ENCODE measurements at regions not wholly inside any gene's neighbourhood (a gene's known extent, or its start where the extent isn't known, plus 50 kb on each side); places are given as distances from the start of the nearest gene placed in this dataset.

DNA sequence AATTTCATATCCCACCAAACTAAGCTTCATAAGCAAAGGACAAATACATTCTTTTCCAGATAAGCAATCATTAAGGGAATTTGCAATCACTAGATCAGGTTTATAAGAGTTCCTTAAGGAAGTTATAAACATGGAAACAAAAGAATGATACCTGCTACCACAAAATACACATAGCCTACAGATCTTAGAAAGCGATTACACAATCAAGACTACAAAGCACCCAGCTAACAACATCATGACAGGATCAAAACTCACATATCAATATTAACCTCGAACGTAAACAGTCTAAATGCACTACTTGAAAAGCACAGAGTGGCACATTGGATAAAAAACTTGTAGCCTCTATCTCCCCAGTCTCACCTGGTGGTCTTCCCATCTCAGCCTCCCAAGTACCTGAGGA is 512.4 kb upstream of the PTGER4 start:
- 92 to 94% methylated on average over 3 of the region's 3 CpGs for WGBS, 2 experiments

DNA sequence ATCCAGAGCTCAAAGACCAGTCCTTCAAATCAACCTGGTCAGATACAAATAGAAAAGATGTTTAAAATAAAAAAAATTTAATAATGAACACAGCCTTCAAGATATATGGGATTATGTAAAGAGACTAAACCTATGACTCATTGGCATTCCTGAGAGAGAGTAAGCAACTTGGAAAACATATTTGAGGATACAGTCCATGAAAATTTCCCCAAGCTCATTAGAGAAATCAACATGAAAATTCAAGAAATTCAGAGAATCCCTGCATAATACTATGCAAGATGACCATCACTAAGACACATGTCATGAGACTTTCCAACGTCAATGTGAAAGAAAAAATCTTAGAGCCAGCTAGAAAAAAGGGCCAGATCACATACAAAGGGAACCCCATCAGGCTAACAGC is 512.9 kb upstream of the PTGER4 start:
- Histone ChIP-seq H3K27ac (ENCODE audit: insufficient read depth, low read depth, low read length, poor library complexity, severe bottlenecking) (no peak overlapping the region), H3K4me3 (ENCODE audit: insufficient read depth, low read depth, low read length) (no peak overlapping the region), H3K4me1 (ENCODE audit: control insufficient read depth, insufficient read depth, low read length) (no peaks in the 10 kb centered on the region), H3K9me3 (ENCODE audit: control insufficient read depth, low read length) (no peaks in the 10 kb centered on the region), H3K36me3 (ENCODE audit: control insufficient read depth, insufficient read depth, low read length) (no peaks in the 10 kb centered on the region), H3K27me3 (ENCODE audit: control insufficient read depth, insufficient read depth, low read length, poor library complexity, severe bottlenecking) (no peaks in the 10 kb centered on the region)
- 82 to 100% methylated on average over 1 of the region's 1 CpG for WGBS, 2 experiments

More for the DNA sequence above, 512.4 kb upstream of the PTGER4 start:
- Histone ChIP-seq H3K9me3 (ENCODE audit: control insufficient read depth, low read length) (no peaks in the 10 kb centered on the region), H3K27me3 (ENCODE audit: control insufficient read depth, insufficient read depth, low read length, poor library complexity, severe bottlenecking) (no peaks in the 10 kb centered on the region), H3K4me1 (ENCODE audit: control insufficient read depth, insufficient read depth, low read length) (no peaks in the 10 kb centered on the region), H3K27ac (ENCODE audit: insufficient read depth, low read depth, low read length, poor library complexity, severe bottlenecking) (no peak overlapping the region), H3K36me3 (ENCODE audit: control insufficient read depth, insufficient read depth, low read length) (no peaks in the 10 kb centered on the region), H3K4me3 (ENCODE audit: insufficient read depth, low read depth, low read length) (no peak overlapping the region)

- no peaks in the 10 kb centered on the region for H3K36me3 ChIP-seq (ENCODE audit: control insufficient read depth, insufficient read depth, low read length)
- H3K9me3 ChIP-seq (ENCODE audit: control insufficient read depth, low read length) = no peaks in the 10 kb centered on the region
- no peak overlapping the region for H3K27ac ChIP-seq (ENCODE audit: insufficient read depth, low read depth, low read length, poor library complexity, severe bottlenecking)
- WGBS, 2 experiments = 77 to 78% methylated on average over 6 of the region's 7 CpGs
- H3K4me1 ChIP-seq (ENCODE audit: control insufficient read depth, insufficient read depth, low read length) = no peaks in the 10 kb centered on the region
- H3K27me3 ChIP-seq (ENCODE audit: control insufficient read depth, insufficient read depth, low read length, poor library complexity, severe bottlenecking) = no peaks in the 10 kb centered on the region
- H3K4me3 ChIP-seq (ENCODE audit: insufficient read depth, low read depth, low read length) = no peak overlapping the region
Observed at GRCh38 chr5:40165789-40166728, 513.7 kb upstream of the PTGER4 start.

- Histone ChIP-seq H3K27ac (ENCODE audit: insufficient read depth, low read depth, low read length, poor library complexity, severe bottlenecking) (no peak overlapping the region), H3K4me3 (ENCODE audit: insufficient read depth, low read depth, low read length) (no peak overlapping the region), H3K4me1 (ENCODE audit: control insufficient read depth, insufficient read depth, low read length) (no peaks in the 10 kb centered on the region), H3K36me3 (ENCODE audit: control insufficient read depth, insufficient read depth, low read length) (no peaks in the 10 kb centered on the region), H3K9me3 (ENCODE audit: control insufficient read depth, low read length) (no peaks in the 10 kb centered on the region), H3K27me3 (ENCODE audit: control insufficient read depth, insufficient read depth, low read length, poor library complexity, severe bottlenecking) (no peaks in the 10 kb centered on the region)
- 93 to 95% methylated on average over 6 of the region's 6 CpGs for whole genome bisulfite sequencing, 2 experiments
Observed at GRCh38 chr5:40165106-40165788, 514.5 kb upstream of the PTGER4 start.

DNA sequence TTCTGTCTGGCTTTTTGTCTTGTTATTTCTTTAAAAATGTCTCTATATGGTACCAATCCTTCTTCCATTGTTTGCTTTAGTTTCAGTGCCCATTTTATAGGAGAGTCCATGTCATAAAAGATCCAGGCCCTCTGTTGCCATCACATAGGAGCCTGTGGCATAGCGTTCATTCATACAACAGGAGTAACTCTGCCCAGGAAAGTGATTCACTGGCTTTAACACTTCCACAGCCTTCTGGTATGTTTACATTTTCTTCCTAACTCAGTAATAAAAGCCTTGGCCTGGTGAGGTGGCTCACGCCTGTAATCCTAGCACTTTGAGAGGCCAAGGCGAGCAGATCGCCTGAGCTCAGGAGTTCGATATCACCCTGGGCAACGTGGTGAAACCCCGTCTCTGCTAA is 519.3 kb upstream of the PTGER4 start:
- no peak overlapping the region for H3K4me3 ChIP-seq (ENCODE audit: insufficient read depth, low read depth, low read length)
- no peaks in the 10 kb centered on the region for H3K9me3 ChIP-seq (ENCODE audit: control insufficient read depth, low read length)
- H3K4me1 ChIP-seq (ENCODE audit: control insufficient read depth, insufficient read depth, low read length) = no peaks in the 10 kb centered on the region
- WGBS, 2 experiments = 91 to 96% methylated on average over 7 of the region's 7 CpGs
- no peak overlapping the region for H3K27ac ChIP-seq (ENCODE audit: insufficient read depth, low read depth, low read length, poor library complexity, severe bottlenecking)
- H3K27me3 ChIP-seq (ENCODE audit: control insufficient read depth, insufficient read depth, low read length, poor library complexity, severe bottlenecking) = no peaks in the 10 kb centered on the region
- no peaks in the 10 kb centered on the region for H3K36me3 ChIP-seq (ENCODE audit: control insufficient read depth, insufficient read depth, low read length)

DNA sequence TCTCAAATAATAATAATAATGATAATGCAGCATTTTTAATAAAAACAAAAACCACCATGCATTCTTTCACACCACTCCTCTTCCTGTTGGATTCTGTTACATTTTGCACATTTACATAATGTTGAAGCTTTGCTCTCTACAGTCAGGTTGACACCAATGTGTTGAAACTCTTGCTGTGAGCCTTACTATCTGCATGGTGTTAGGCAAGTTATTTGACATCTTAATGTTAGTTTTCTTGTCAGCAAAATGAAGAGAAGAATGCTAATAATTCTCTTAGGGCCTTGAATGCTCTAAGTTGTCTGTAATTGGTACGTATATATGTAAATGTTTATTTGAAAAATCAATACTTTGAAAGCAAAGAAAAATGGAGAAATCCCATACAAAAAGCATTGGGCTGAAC is 525.5 kb upstream of the PTGER4 start:
- 83 to 100% methylated on average over 1 of the region's 1 CpG for WGBS, 2 experiments
- Histone ChIP-seq H3K27ac (ENCODE audit: insufficient read depth, low read depth, low read length, poor library complexity, severe bottlenecking) (no peak overlapping the region), H3K4me3 (ENCODE audit: insufficient read depth, low read depth, low read length) (no peak overlapping the region), H3K4me1 (ENCODE audit: control insufficient read depth, insufficient read depth, low read length) (no peaks in the 10 kb centered on the region), H3K9me3 (ENCODE audit: control insufficient read depth, low read length) (no peaks in the 10 kb centered on the region), H3K36me3 (ENCODE audit: control insufficient read depth, insufficient read depth, low read length) (no peaks in the 10 kb centered on the region), H3K27me3 (ENCODE audit: control insufficient read depth, insufficient read depth, low read length, poor library complexity, severe bottlenecking) (no peaks in the 10 kb centered on the region)

- Histone ChIP-seq H3K9me3 (ENCODE audit: control insufficient read depth, low read length) (no peaks in the 10 kb centered on the region), H3K36me3 (ENCODE audit: control insufficient read depth, insufficient read depth, low read length) (no peaks in the 10 kb centered on the region), H3K4me3 (ENCODE audit: insufficient read depth, low read depth, low read length) (no peak overlapping the region), H3K27me3 (ENCODE audit: control insufficient read depth, insufficient read depth, low read length, poor library complexity, severe bottlenecking) (no peaks in the 10 kb centered on the region), H3K4me1 (ENCODE audit: control insufficient read depth, insufficient read depth, low read length) (no peaks in the 10 kb centered on the region), H3K27ac (ENCODE audit: insufficient read depth, low read depth, low read length, poor library complexity, severe bottlenecking) (no peak overlapping the region)
- 55 to 62% methylated on average over 1 of the region's 1 CpG for WGBS, 2 experiments
Observed at GRCh38 chr5:40150896-40151295, 528.8 kb upstream of the PTGER4 start.

DNA sequence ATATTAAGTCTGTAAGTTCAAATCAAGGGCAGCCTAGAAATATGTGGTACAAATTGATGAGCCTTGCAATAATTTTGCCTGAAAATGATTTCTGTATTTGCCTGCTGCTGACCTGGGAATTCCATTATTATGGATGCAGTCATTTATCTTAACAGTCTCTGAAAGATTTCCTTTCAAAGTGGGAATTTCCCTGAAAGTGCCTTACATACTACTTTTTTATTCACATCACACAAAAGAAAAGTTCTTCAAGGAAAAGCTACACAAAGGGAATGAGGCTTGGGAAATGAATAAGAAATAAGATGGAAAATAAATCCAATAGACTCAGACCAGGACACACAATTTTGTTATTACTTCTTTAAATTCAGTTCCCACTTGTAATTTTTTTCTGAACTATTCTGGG is 537.8 kb upstream of the PTGER4 start:
- no peaks in the 10 kb centered on the region for H3K9me3 ChIP-seq (ENCODE audit: control insufficient read depth, low read length)
- H3K4me3 ChIP-seq (ENCODE audit: insufficient read depth, low read depth, low read length) = no peak overlapping the region
- no peaks in the 10 kb centered on the region for H3K4me1 ChIP-seq (ENCODE audit: control insufficient read depth, insufficient read depth, low read length)
- H3K27ac ChIP-seq (ENCODE audit: insufficient read depth, low read depth, low read length, poor library complexity, severe bottlenecking) = no peak overlapping the region
- H3K27me3 ChIP-seq (ENCODE audit: control insufficient read depth, insufficient read depth, low read length, poor library complexity, severe bottlenecking) = no peaks in the 10 kb centered on the region
- no peaks in the 10 kb centered on the region for H3K36me3 ChIP-seq (ENCODE audit: control insufficient read depth, insufficient read depth, low read length)

GRCh38 chr5:40141418-40141817 is 538.3 kb upstream of the PTGER4 start:
- Histone ChIP-seq H3K4me1 (ENCODE audit: control insufficient read depth, insufficient read depth, low read length) (no peaks in the 10 kb centered on the region), H3K4me3 (ENCODE audit: insufficient read depth, low read depth, low read length) (no peak overlapping the region), H3K9me3 (ENCODE audit: control insufficient read depth, low read length) (no peaks in the 10 kb centered on the region), H3K27me3 (ENCODE audit: control insufficient read depth, insufficient read depth, low read length, poor library complexity, severe bottlenecking) (no peaks in the 10 kb centered on the region), H3K27ac (ENCODE audit: insufficient read depth, low read depth, low read length, poor library complexity, severe bottlenecking) (no peak overlapping the region), H3K36me3 (ENCODE audit: control insufficient read depth, insufficient read depth, low read length) (no peaks in the 10 kb centered on the region)
- WGBS, 2 experiments = 47 to 49% methylated on average over 3 of the region's 3 CpGs

- WGBS, 2 experiments = 100% methylated on average over 1 of the region's 1 CpG
- Histone ChIP-seq H3K9me3 (ENCODE audit: control insufficient read depth, low read length) (no peaks in the 10 kb centered on the region), H3K27ac (ENCODE audit: insufficient read depth, low read depth, low read length, poor library complexity, severe bottlenecking) (no peak overlapping the region), H3K27me3 (ENCODE audit: control insufficient read depth, insufficient read depth, low read length, poor library complexity, severe bottlenecking) (no peaks in the 10 kb centered on the region), H3K36me3 (ENCODE audit: control insufficient read depth, insufficient read depth, low read length) (no peaks in the 10 kb centered on the region), H3K4me1 (ENCODE audit: control insufficient read depth, insufficient read depth, low read length) (no peaks in the 10 kb centered on the region), H3K4me3 (ENCODE audit: insufficient read depth, low read depth, low read length) (no peak overlapping the region)
Observed at GRCh38 chr5:40137223-40137622, 542.5 kb upstream of the PTGER4 start.

All from ectodermal cell (in vitro differentiated cells).